Neural cell (in vitro differentiated cells): ENCODE measurements at regions not wholly inside any gene's neighbourhood (a gene's known extent, or its start where the extent isn't known, plus 50 kb on each side); places are given as distances from the start of the nearest gene placed in this dataset.

ENCODE experiments used
- H2AFZ ChIP-seq: fragments of 200-600, 300-800 bp; sonication (generic), shearing (Covaris generic); 2 replicates; pipeline ENCODE4 v1.6.0; 2014; ENCODE audit warnings: low read depth, mild to moderate bottlenecking, antibody characterized with exemption, low read length, moderate library complexity
- H3F3A ChIP-seq: fragments of 200-600 bp; shearing (Covaris generic); 2 replicates; pipeline ENCODE4 v1.6.1; 2016; ENCODE audit warnings: mild to moderate bottlenecking, moderate library complexity, mixed read lengths, antibody characterized with exemption, low read length; ENCODE audit not compliant: insufficient read depth, poor library complexity, severe bottlenecking
- H3K27ac ChIP-seq: fragments of 200-600, 300-800 bp; sonication (generic), shearing (Covaris generic); 2 replicates; pipeline ENCODE4 v1.5.1; 2014; ENCODE audit warnings: mild to moderate bottlenecking, low read length, moderate library complexity
- H3K27me3 ChIP-seq: fragments of 300-800, 200-600 bp; sonication (generic), shearing (Covaris generic); 2 replicates; pipeline ENCODE4 v1.6.0; 2014; ENCODE audit warnings: mild to moderate bottlenecking, low read depth, low read length, moderate library complexity; ENCODE audit not compliant: insufficient read depth
- H3K36me3 ChIP-seq: fragments of 300-800, 200-600 bp; sonication (generic), shearing (Covaris generic); 2 replicates; pipeline ENCODE4 v1.5.1; 2014; ENCODE audit warnings: mild to moderate bottlenecking, antibody characterized with exemption, low read length, moderate library complexity; ENCODE audit not compliant: insufficient read depth
- H3K4me2 ChIP-seq: fragments of 300-800, 200-600 bp; sonication (generic), shearing (Covaris generic); 2 replicates; pipeline ENCODE4 v1.6.0; 2014; ENCODE audit warnings: mild to moderate bottlenecking, low read length
- H3K4me3 ChIP-seq: fragments of 300-800, 200-600 bp; sonication (generic), shearing (Covaris generic); 2 replicates; pipeline ENCODE4 v1.5.1; 2014; ENCODE audit warnings: mild to moderate bottlenecking, low read length, moderate library complexity
- H3K79me2 ChIP-seq: fragments of 200-600 bp; shearing (Covaris generic); replicated peaks from 2 replicates; pipeline ENCODE4 v1.6.0; 2014; ENCODE audit warnings: mild to moderate bottlenecking, low read length, moderate library complexity; ENCODE audit not compliant: insufficient read depth
- H3K9ac ChIP-seq: fragments of 300-800, 200-600 bp; sonication (generic), shearing (Covaris generic); 2 replicates; pipeline ENCODE4 v1.6.1; 2016; ENCODE audit warnings: mild to moderate bottlenecking, low read length, mixed read lengths
- H3K9me2 ChIP-seq: fragments of 200-600 bp; shearing (Covaris generic); 2 replicates; pipeline ENCODE4 v1.6.1; 2016; ENCODE audit warnings: mild to moderate bottlenecking, low read length, mixed read lengths; ENCODE audit not compliant: insufficient read depth
- H3K9me3 ChIP-seq: fragments of 200-600, 300-800 bp; sonication (generic), shearing (Covaris generic); 2 replicates; pipeline ENCODE4 v1.6.1; 2016; ENCODE audit warnings: mild to moderate bottlenecking, mixed run types, low read length, moderate library complexity, mixed read lengths
- H4K20me1 ChIP-seq: fragments of 200-600 bp; shearing (Covaris generic); 2 replicates; pipeline ENCODE4 v1.6.1; 2016; ENCODE audit warnings: mild to moderate bottlenecking, mixed run types; ENCODE audit not compliant: insufficient read depth
- EP300 ChIP-seq: fragments of 450-650 bp; conservative IDR thresholded peaks from 2 replicates; pipeline ENCODE4 v1.6.1; 2014; ENCODE audit warnings: antibody characterized with exemption, mild to moderate bottlenecking, moderate library complexity; ENCODE audit not compliant: poor library complexity, severe bottlenecking
- EZH2 ChIP-seq: fragments of 200-600, 300-800 bp; shearing (Covaris generic), sonication (generic); IDR thresholded peaks from 2 replicates; pipeline ENCODE4 v1.6.1; 2014; ENCODE audit warnings: antibody characterized with exemption, low read length, borderline replicate concordance, mild to moderate bottlenecking; ENCODE audit not compliant: insufficient read depth, poor library complexity, severe bottlenecking
- MXI1 ChIP-seq: fragments of 450-650 bp; conservative IDR thresholded peaks from 2 replicates; pipeline ENCODE4 v1.6.1; 2014; ENCODE audit warnings: antibody characterized with exemption, mild to moderate bottlenecking; ENCODE audit not compliant: poor library complexity, severe bottlenecking
- POLR2AphosphoS5 ChIP-seq: IDR thresholded peaks from 2 replicates; pipeline ENCODE4 v1.6.1; 2012
- RAD21 ChIP-seq: fragments of 450-650 bp; conservative IDR thresholded peaks from 2 replicates; pipeline ENCODE4 v1.6.1; 2014; ENCODE audit warnings: antibody characterized with exemption, mild to moderate bottlenecking, moderate library complexity
- SMC3 ChIP-seq: fragments of 450-650 bp; conservative IDR thresholded peaks from 2 replicates; pipeline ENCODE4 v1.6.1; 2014; ENCODE audit warnings: antibody characterized with exemption, mild to moderate bottlenecking, moderate library complexity; ENCODE audit not compliant: poor library complexity
- TAF1 ChIP-seq: IDR thresholded peaks from 2 replicates; pipeline ENCODE4 v1.6.1; 2012; ENCODE audit warnings: low read depth
- TF ChIP-seq, protein P1 (sequence below): fragments of 450-650 bp; IDR thresholded peaks from 2 replicates; pipeline ENCODE4 v1.5.1; 2014; ENCODE audit warnings: antibody characterized with exemption, mild to moderate bottlenecking, moderate library complexity; ENCODE audit not compliant: poor library complexity, severe bottlenecking
- TF ChIP-seq, protein P2 (sequence below): IDR thresholded peaks from 2 replicates; pipeline ENCODE4 v1.6.1; 2012; ENCODE audit warnings: borderline replicate concordance

- Histone ChIP-seq H3K4me3 (no peak overlapping the region), H3K27me3 (no peaks in the 10 kb centered on the region), H4K20me1 (no peaks in the 10 kb centered on the region), H3K4me2 (no peak overlapping the region), H2AFZ (no peak overlapping the region), H3K79me2 (no peaks in the 10 kb centered on the region), H3K36me3 (no peaks in the 10 kb centered on the region), H3F3A (no peaks in the 10 kb centered on the region), H3K9me3 (no peaks in the 10 kb centered on the region), H3K9me2 (no peaks in the 10 kb centered on the region), H3K27ac (no peak overlapping the region), H3K9ac (no peak overlapping the region)
- TF ChIP-seq RAD21 (no peak), EP300 (no peak), SMC3 (no peak), TAF1 (no peak), MXI1 (no peak), POLR2AphosphoS5 (no peak), EZH2 (no peak)
- TF ChIP-seq, protein P1, sequence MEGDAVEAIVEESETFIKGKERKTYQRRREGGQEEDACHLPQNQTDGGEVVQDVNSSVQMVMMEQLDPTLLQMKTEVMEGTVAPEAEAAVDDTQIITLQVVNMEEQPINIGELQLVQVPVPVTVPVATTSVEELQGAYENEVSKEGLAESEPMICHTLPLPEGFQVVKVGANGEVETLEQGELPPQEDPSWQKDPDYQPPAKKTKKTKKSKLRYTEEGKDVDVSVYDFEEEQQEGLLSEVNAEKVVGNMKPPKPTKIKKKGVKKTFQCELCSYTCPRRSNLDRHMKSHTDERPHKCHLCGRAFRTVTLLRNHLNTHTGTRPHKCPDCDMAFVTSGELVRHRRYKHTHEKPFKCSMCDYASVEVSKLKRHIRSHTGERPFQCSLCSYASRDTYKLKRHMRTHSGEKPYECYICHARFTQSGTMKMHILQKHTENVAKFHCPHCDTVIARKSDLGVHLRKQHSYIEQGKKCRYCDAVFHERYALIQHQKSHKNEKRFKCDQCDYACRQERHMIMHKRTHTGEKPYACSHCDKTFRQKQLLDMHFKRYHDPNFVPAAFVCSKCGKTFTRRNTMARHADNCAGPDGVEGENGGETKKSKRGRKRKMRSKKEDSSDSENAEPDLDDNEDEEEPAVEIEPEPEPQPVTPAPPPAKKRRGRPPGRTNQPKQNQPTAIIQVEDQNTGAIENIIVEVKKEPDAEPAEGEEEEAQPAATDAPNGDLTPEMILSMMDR, result no peak
- TF ChIP-seq, protein P2, sequence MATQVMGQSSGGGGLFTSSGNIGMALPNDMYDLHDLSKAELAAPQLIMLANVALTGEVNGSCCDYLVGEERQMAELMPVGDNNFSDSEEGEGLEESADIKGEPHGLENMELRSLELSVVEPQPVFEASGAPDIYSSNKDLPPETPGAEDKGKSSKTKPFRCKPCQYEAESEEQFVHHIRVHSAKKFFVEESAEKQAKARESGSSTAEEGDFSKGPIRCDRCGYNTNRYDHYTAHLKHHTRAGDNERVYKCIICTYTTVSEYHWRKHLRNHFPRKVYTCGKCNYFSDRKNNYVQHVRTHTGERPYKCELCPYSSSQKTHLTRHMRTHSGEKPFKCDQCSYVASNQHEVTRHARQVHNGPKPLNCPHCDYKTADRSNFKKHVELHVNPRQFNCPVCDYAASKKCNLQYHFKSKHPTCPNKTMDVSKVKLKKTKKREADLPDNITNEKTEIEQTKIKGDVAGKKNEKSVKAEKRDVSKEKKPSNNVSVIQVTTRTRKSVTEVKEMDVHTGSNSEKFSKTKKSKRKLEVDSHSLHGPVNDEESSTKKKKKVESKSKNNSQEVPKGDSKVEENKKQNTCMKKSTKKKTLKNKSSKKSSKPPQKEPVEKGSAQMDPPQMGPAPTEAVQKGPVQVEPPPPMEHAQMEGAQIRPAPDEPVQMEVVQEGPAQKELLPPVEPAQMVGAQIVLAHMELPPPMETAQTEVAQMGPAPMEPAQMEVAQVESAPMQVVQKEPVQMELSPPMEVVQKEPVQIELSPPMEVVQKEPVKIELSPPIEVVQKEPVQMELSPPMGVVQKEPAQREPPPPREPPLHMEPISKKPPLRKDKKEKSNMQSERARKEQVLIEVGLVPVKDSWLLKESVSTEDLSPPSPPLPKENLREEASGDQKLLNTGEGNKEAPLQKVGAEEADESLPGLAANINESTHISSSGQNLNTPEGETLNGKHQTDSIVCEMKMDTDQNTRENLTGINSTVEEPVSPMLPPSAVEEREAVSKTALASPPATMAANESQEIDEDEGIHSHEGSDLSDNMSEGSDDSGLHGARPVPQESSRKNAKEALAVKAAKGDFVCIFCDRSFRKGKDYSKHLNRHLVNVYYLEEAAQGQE, result no peak
These were observed 761.0 kb upstream of the CXADR start for GRCh38 chr21:16751695-16752474.

DNA sequence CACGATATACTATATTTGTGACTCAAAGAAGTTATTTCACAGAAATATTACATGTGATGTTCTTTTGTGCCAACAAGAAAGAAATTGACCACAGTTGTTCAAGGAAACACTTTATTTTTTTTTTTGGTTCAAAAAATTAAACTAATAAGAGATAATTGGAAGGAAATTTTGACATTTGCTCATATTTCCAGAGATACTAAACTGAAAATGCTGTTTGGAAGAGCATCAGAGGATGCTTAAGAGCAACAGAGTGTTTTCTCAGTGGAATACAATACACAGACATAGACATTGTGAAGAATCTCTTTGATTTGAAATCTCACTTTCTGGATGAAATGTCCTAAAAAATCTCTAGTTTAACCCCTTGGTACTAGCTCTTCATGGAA, 760.4 kb upstream of the CXADR start:
- H4K20me1 ChIP-seq, result no peaks in the 10 kb centered on the region
- no peaks in the 10 kb centered on the region for H3K9me2 ChIP-seq
- H3K36me3 ChIP-seq, result no peaks in the 10 kb centered on the region
- no peaks in the 10 kb centered on the region for H3K27me3 ChIP-seq
- no peak overlapping the region for H2AFZ ChIP-seq
- no peaks in the 10 kb centered on the region for H3K9me3 ChIP-seq
- no peak overlapping the region for H3K4me2 ChIP-seq
- H3K9ac ChIP-seq, result no peak overlapping the region
- TF ChIP-seq RAD21 (no peak), EZH2 (no peak), POLR2AphosphoS5 (no peak), MXI1 (no peak), SMC3 (no peak), TAF1 (no peak), EP300 (no peak)
- TF ChIP-seq, protein P2, result no peak
- TF ChIP-seq, protein P1, result no peak
- H3K27ac ChIP-seq, result no peak overlapping the region
- no peaks in the 10 kb centered on the region for H3F3A ChIP-seq
- no peaks in the 10 kb centered on the region for H3K79me2 ChIP-seq
- no peak overlapping the region for H3K4me3 ChIP-seq
